ENCODE measurements at regions not wholly inside any gene's neighbourhood (a gene's known extent, or its start where the extent isn't known, plus 50 kb on each side); places are given as distances from the start of the nearest gene placed in this dataset.

DNA sequence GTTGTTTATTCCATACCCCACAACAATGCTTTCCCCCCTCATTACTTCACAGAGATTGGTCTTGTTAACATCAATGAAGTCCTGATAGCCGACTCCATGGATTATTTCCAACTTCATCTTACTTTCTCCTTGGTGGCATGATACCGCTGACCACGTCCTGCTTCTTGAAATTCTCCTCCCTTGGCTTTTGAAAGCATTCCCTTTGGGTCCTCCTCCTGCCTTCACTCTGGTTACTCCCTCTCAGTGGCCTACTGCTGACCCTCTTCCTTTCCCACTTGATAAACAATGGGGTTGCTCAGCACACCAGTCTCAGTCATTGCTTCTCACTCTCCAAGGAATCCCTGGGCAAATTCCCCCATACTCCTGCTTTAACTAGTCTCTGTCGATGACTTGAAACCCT, 283.9 kb downstream of the SEC61B start:
- H3K4me3 ChIP-seq = no peak overlapping the region
- WGBS, 3 donors = 61 to 70% (median 61%) methylated on average over 4 of the region's 4 CpGs
- intact Hi-C loops (cut with DNase I) = no loop called here

DNA sequence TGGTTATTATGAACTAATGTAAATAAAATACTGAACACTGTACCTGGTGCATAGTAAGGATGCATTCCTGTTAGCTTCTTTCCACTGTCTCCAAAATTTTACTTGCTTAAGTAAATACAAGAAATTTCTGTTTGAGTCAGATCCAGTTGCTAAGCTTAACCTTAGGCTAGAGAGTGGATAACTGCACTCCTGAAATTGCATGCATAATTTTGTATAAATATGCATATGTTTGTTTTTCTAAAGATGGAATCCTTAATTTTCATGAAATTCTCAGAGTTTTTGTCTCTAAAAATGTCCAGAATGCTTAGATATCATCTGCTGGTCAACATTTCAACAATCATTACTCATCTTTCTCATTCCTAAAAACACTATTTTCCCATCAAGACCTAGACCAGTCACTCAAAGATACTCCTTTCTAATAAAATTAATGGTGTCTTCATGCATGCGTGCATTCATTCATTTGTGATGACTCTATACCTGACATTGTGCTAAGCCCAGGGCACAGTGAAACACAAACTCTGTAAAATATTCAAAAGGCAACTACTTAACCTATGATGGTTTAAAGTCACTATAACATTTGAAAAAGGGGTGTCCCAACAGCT, 284.8 kb downstream of the SEC61B start:
- no peaks in the 10 kb centered on the region for H3K27me3 ChIP-seq
- no peak for DNase-seq
- H3K27ac ChIP-seq = no peak overlapping the region
- H3K4me3 ChIP-seq = no peak overlapping the region
- intact Hi-C loops (cut with DNase I) = no loop called here
- H3K36me3 ChIP-seq = no peaks in the 10 kb centered on the region
- H3K9me3 ChIP-seq = no peaks in the 10 kb centered on the region
- 83 to 91% (median 86%) methylated on average over 1 of the region's 1 CpG for WGBS, 3 donors
- H3K4me1 ChIP-seq (ENCODE audit: insufficient read depth) = no peaks in the 10 kb centered on the region
- no peak for TF ChIP-seq EP300 (IDR thresholded peaks at IDR 0.05)
- TF ChIP-seq, protein P1, sequence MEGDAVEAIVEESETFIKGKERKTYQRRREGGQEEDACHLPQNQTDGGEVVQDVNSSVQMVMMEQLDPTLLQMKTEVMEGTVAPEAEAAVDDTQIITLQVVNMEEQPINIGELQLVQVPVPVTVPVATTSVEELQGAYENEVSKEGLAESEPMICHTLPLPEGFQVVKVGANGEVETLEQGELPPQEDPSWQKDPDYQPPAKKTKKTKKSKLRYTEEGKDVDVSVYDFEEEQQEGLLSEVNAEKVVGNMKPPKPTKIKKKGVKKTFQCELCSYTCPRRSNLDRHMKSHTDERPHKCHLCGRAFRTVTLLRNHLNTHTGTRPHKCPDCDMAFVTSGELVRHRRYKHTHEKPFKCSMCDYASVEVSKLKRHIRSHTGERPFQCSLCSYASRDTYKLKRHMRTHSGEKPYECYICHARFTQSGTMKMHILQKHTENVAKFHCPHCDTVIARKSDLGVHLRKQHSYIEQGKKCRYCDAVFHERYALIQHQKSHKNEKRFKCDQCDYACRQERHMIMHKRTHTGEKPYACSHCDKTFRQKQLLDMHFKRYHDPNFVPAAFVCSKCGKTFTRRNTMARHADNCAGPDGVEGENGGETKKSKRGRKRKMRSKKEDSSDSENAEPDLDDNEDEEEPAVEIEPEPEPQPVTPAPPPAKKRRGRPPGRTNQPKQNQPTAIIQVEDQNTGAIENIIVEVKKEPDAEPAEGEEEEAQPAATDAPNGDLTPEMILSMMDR (IDR thresholded peaks at IDR 0.05) = no peak
- TF ChIP-seq POLR2A (IDR thresholded peaks at IDR 0.05) = no peak

More for the DNA sequence above, 283.9 kb downstream of the SEC61B start:
- Histone ChIP-seq H3K27ac (no peak overlapping the region), H3K27me3 (no peaks in the 10 kb centered on the region), H3K9me3 (no peaks in the 10 kb centered on the region), H3K4me1 (ENCODE audit: insufficient read depth) (no peaks in the 10 kb centered on the region), H3K36me3 (no peaks in the 10 kb centered on the region)
- TF ChIP-seq, protein P1 (IDR thresholded peaks at IDR 0.05) = no peak
- no peak for TF ChIP-seq EP300 (IDR thresholded peaks at IDR 0.05)
- no peak for TF ChIP-seq POLR2A (IDR thresholded peaks at IDR 0.05)
- DNase-seq = no peak

DNA sequence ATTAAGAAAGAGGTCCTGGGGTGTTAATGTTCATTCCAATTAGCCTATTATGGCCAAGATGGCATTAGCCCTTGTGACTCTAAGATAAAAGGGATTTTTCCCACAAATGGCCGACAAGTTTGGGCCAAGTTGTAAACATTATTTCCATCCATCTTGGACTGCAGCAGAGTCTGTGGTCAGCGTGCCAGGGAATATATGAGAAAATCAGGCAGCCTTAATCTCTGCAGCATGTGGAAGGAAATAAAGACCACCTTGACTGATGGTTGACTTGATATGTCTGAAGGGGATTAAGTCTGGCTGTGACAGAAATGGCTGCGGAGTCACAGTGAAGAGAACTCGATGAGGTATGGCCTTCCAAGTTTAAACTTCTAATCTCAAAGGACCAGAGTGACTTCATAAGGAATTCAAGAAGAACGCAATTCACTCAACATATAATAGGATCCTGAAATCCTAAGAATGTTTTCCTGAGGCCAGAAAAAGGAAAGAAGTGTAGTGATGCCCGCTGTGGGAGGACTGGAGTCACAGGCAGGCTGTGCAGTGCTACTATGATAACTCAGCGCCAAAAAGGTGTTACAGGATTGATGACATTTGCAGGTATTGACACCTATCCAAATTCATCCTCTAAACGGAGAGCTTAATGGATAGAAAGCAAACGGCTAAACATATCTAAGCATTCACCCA, 287.1 kb downstream of the SEC61B start:
- Histone ChIP-seq H3K4me3 (no peak overlapping the region), H3K4me1 (ENCODE audit: insufficient read depth) (no peaks in the 10 kb centered on the region), H3K36me3 (no peaks in the 10 kb centered on the region), H3K9me3 (no peaks in the 10 kb centered on the region), H3K27me3 (no peaks in the 10 kb centered on the region), H3K27ac (no peak overlapping the region)
- intact Hi-C loops (cut with DNase I) = no loop called here
- WGBS, 3 donors = 59 to 66% (median 62%) methylated on average over 9 of the region's 9 CpGs
- TF ChIP-seq, protein P1 (IDR thresholded peaks at IDR 0.05) = no peak
- TF ChIP-seq POLR2A (IDR thresholded peaks at IDR 0.05) (no peak), EP300 (IDR thresholded peaks at IDR 0.05) (no peak)
- no peak for DNase-seq

- no peaks in the 10 kb centered on the region for H3K4me1 ChIP-seq (ENCODE audit: insufficient read depth)
- no peaks in the 10 kb centered on the region for H3K27me3 ChIP-seq
- H3K36me3 ChIP-seq = no peaks in the 10 kb centered on the region
- no peak overlapping the region for H3K4me3 ChIP-seq
- H3K9me3 ChIP-seq = no peaks in the 10 kb centered on the region
- intact Hi-C loops (cut with DNase I) = no loop called here
- DNase-seq = no peak
- no peak for TF ChIP-seq POLR2A (IDR thresholded peaks at IDR 0.05)
- no peak for TF ChIP-seq EP300 (IDR thresholded peaks at IDR 0.05)
- TF ChIP-seq, protein P1 (IDR thresholded peaks at IDR 0.05) = no peak
- 41 to 44% (median 43%) methylated on average over 4 of the region's 4 CpGs for WGBS, 3 donors
- no peak overlapping the region for H3K27ac ChIP-seq
Measured at GRCh38 chr9:99509900-99510535, 287.9 kb downstream of the SEC61B start.
